ENCODE measurements at regions not wholly inside any gene's neighbourhood (a gene's known extent, or its start where the extent isn't known, plus 50 kb on each side); places are given as distances from the start of the nearest gene placed in this dataset.

DNA sequence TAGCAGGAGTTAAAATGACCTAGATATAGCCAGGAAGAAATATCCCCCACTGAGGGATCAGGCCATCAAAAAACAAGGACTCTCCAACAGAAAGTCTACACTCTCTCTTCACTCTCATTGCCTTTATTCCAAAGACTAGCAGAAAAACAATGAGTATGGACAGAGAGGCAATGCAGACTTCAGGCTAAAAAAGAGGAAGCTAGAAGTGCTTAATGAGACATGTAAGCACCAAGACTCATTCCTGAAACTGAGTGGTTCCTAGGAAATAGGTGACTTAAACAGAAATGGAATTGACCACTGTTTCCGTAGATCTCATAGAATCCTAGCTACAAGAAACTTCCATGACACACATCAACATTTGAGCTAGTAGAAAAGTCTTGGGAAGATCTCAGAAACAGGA is 387.3 kb downstream of the KDM5D start:
- no peak for DNase-seq (ENCODE audit: low spot score)

DNA sequence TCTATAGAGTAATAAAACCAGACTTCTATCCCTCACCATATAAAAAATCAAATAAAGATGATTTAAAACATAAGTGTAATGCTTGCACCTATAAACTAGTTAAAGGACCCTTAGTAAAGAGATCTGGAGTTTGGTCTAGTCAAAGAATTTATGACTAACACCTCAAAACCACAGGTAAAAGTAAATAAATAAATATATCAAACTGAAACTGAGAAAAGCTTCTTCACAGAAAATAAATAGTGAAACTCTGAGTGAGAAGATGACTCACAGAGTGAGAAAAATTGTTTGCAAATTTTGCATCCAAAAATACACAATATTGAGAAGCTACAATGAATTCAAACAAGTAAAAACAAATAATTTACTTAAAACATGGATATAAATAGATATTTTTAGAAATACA is 387.8 kb downstream of the KDM5D start:
- peak; percentile 5 for DNase-seq (ENCODE audit: low spot score)

DNA sequence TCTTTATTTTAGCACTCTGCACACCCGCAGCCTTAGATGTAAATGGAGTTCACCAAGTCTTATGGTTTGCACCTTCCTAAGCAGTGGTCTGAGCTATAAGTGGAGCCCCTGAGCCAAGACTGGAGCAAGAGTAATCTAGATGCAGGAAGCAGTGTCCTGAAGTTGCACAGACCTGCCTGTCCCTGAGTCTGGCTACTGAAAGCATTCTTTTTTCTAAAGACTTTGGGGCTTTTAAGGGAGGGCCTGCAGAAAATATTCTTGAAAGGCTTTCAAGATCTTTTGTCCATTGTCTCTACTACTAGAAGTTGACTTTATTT is 389.7 kb downstream of the KDM5D start:
- no peak for DNase-seq (ENCODE audit: low spot score)

DNA sequence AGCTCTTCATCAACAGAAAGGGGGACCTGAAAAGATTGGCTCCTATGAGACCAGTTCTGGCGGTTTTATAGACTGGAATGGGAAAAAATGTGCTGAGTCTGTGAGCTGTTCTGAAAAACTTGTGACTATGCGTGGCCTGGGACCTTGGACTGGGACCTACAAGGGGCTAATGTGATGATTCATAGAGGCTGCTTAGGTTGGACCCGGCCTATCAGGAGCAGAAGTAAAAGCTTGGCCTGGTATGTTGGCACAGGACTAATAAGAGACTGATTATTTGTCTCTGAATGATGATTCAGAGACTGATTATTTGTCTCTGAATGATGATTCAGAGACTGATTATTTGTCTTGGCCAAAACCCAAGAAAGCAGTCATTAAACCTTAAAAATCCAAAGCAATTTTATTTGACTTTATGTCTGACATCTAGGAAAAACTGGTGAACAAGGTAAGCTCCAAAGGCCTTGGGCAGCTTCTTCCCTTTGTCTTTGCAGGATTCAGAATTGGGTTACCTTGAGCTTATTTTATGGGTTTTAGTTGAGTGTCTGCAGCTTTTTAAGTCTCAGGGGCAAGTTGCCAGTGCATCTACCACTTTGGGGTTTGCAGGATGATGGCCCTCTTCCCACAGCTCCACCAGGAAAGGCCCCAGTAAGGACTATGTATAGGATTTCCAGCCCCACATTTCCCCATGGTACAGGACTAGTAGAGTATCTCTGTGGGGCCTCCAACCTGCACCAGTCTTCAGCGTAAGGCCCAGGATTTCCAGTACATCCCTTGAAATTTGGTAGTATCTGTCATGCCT is 390.3 kb downstream of the KDM5D start:
- DNase-seq (ENCODE audit: low spot score): peak; percentile 89

DNA sequence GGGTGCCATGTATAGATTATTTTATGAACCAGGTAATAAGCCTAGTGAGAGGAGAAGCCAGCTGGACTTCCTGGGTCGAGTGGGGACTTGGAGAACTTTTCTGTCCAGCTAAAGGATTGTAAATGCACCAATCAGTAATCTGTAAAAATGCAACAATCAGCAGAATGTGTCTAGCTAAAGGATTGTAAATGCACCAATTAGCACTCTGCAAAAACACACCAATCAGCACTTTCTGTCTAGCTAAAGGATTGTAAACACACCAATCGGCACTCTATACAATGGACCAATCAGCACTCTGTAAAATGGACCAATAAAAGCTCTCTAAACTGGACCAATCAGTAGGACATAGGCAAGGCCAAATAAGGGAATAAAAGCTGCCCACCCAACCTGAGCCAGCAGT is 392.9 kb downstream of the KDM5D start:
- no peak for DNase-seq (ENCODE audit: low spot score)

DNA sequence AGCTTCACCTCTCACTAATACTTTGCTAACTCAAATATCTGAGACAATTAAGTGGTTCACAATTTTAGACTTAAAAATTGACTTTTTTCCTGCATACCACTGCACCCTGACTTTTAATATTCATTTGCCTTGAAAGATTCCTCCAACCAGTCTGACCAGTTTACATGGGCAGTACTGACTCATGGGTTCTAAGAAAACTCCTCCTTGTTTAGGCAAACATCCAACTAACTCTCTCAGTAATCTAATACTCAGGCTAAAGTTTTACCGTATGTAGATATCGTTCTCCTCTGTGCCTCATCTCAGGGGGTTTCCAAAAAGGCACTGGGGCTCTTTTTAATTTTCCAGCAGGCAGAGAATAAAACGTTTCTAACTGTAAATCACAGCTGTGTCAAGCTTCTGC is 422.8 kb downstream of the KDM5D start:
- DNase-seq (ENCODE audit: low spot score): no peak

DNA sequence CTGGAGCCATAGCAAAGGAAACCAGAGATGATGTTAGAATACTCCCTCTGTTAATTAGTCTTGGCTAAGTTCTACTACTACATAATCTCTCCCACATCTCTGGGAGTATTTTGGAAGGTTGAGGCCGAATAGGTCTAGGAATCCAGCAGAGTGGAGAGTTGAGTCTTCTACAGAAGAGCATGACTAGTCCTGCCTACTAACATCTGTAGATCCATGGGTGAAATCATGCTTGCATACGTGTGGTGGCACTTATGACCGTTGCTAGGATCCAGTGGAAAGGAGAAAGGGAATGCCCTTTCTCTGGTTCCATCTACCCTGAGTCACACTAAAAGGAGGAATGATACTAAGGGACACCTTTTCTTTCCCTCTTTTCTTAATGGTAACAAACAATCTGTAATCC is 425.4 kb downstream of the KDM5D start:
- DNase-seq (ENCODE audit: low spot score): no peak

DNA sequence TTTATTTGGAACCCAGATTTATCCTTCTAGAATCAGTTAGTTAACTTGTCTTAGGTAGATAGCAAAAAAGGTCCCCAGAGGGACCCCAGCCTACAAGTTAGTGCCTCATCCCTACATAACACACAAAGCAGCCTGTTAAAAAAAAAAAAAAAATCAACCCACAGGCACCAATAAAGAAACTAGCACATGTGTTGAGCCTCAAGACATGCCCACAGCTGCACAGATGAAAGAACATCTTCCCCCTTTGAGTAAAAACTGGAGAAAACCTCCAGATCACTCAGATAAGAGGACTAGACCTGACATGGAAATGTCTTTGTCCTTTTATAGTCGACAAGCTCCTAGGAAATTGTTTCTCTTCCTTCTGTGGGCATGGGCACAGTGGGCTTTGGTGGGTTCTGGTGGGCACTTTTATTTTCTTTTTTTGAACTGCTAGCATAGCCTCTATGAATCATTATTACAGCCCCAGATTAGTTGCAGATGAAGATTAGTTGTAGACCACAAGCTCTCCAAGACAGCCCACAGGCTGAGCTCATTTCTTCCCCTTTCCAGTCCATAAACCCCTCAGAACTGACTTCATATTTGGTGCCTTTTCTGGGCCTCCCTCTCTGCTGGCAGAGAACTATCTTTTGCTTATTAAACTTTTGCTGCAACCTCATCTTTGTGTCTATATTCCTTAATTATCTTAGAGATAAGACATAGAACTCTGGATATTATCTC is 427.1 kb downstream of the KDM5D start:
- DNase-seq (ENCODE audit: low spot score): no peak

DNA sequence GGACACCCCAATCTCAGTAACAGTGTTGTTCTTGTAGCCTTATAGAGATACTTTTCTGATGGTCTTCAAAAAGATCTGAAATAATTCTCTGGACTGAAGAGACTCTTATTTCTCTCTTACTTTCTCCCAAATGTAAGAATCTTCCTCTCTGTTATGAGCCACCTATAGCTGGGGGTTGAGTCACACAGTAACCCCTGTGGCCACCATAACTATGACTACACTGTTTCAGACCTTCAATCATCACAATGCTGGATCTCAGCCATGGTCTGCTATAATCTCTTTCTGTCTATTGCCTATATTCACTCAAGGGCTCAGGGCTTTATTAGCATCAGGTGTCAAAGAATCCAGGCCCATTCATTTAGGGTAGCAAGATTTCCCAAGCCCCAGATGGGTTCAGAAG is 436.9 kb downstream of the KDM5D start:
- DNase-seq (ENCODE audit: low spot score): no peak

DNA sequence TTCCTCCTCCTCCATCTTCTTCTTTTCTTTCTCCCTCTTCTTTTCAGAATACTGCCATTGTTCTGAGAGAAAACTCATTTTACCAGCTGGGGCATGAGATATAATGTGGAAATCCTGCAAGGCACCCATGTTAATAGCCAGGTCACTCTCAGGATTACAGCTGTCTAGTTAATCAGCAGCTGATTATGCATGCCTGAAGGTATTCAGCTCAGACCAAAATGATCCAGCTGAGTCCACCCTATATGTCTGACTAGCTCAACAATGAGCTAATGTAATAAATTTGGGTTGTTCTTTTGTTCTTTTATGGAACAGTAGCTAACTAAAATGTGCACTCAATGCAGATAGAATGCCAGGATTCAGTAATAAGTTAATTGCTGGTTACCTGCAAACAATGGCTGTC is 441.4 kb downstream of the KDM5D start:
- no peak for DNase-seq (ENCODE audit: low spot score)

DNA sequence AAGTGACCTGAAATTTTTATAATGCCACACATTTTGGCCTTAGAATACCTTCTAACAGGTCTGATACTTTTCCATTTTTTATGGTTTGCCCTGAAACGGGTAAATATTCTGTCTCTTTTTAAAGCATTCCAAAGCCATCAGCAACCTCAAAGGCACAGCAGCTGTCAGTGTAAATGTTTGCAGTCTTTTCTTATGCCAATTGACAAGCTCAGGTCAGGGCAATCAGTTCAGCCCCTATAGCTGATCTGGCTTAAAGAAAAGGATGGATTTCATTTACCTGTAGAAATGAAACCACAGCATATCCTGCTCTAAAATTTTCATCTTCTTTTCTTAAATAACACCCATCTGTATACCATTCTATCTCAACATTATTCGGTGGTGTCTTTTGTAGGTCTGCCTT is 453.6 kb downstream of the KDM5D start:
- DNase-seq (ENCODE audit: low spot score): no peak

DNA sequence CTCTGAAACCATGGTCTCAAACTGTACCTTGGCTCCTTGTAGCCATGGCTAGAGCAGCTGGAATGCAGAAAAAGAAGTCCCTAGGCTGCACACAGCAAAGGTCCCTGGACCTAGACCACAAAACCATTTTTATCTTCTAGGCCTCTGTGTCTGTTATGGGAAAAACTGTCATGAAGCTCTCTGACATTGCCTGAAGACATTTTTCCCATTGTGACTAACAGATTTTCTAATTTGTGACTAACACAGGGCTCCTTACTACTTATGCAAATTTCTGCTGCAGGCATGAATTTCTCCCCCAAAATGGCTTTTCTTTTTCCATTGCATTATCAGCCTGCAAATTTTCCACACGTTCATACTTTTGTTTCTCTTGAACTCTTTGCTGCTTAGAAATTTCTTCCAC is 470.4 kb downstream of the KDM5D start:
- no peak for DNase-seq (ENCODE audit: low spot score)

DNA sequence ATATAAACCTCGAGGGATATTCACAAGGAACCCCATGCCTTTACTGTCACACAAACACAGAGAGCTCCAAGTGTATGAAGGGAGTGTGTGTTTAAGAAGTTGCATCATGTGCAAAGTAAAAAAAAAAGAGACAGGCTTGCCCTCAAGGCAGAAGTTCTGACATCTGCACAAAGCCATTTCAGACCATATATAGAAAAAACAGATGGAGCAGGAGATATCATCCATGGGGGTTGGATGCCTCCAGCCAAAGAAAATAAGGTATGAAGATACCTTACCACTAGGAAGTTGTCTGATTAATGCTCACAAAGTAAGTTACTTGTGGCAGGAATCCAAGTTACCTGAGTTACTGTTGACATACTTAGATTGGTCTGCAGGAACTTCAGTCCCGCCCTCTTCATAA is 476.2 kb downstream of the KDM5D start:
- no peak for DNase-seq (ENCODE audit: low spot score)

DNA sequence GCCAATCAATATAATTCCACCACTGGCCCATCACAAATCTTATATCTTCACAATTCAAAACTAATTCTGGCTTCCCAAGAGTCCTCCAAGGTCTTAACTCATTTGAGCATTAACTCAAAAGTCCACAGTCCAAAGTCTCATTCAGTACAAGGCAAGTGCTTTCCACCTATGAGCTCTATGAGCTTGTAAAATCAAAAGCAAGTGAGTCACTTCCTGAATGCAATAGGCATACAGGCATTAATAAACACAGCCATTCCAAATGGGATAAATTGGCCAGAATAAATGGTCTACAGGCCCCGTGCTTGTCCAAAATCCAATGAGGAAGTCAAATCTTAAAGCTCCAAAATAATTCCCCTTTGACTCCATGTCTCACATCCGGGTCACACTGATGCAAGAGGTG is 479.1 kb downstream of the KDM5D start:
- DNase-seq (ENCODE audit: low spot score): no peak

DNA sequence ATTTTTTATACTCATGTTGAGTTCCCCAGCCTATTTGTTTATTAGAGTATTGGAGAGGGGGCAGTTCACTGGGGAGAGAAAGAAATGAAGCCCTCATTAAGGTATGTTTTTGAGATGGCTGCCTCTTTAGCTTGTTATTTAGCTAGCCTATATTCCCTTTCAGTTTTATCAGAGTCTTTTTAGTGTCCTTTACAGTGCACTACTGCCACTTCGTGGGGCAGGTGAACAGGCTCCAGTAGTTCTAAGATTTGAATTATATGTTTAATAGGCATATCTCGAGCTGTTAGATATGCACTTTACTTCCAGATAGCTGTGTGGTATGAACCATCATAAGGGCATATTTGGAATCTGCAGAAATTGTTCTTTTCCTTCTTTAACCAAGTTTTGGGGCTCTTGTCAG is 482.2 kb downstream of the KDM5D start:
- DNase-seq (ENCODE audit: low spot score): no peak

DNA sequence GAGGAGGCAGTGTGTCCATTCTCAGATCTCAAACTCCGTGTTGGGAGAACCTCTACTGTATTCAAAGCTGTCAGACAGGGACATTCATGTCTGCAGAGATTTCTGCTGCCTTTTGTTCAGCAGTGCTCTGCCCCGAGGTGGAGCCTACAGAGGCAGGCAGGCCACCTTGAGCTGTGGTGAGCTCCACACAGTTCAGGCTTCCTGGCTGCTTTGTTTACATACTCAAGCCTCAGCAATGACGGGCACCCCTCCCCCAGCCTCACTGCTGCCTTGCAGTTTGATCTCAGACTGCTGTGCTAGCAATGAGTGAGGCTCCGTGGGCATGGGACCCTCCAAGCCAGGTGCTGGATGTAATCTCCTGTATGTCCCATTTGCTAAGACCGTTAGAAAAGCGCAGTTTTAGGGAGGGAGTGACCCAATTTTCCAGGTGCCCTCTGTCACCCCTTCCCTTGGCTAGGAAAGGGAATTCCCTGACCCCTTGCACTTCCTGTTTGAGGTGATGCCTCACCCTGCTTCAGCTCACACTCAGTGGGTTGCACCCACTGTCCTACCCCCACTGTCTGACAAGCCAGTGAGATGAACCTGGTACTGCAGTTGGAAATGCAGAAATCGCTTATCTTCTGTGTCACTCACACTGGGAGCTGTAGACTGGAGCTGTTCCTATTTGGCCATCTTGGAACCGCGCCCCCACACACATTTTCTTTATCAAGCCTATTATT is 458.9 kb upstream of the HSFY2 start:
- DNase-seq (ENCODE audit: low spot score): no peak

DNA sequence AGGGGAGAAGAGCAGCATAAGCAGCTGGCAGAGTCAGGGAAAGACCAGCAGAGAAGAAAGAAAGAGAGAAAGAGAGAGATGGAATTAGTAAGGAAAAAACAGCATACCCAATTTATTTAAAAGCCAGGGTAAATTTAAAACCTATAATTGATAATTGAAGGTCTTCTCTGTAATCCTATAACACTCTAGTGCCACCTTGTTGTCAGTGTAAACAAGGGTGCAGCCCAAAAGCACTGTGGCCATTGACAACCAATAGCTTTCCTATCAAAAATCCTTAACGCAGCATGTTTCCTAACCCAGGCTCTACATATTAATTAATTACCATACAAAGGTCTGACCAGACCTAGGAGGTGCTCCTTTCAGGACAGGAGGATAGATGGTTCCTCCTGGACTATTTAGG is 447.2 kb upstream of the HSFY2 start:
- DNase-seq (ENCODE audit: low spot score): no peak

DNA sequence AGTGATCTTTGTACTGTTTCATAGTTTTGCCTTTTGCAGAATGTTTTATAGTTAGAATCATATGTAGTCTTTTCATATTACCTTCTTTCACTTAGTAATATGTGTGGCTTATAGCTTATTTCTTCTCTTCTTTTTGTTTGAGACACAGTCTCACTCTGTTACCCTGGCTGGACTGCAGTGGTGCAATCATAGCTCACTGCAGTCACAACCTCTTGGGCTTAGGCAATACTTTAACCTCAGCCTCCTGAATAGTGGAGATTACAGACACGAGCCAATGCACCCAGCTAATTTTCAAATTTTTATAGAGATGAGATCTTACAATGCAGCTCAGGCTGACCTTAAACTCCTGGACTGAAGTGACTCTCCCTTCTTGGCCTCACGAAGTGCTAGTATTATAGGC is 435.4 kb upstream of the HSFY2 start:
- no peak for DNase-seq (ENCODE audit: low spot score)

DNA sequence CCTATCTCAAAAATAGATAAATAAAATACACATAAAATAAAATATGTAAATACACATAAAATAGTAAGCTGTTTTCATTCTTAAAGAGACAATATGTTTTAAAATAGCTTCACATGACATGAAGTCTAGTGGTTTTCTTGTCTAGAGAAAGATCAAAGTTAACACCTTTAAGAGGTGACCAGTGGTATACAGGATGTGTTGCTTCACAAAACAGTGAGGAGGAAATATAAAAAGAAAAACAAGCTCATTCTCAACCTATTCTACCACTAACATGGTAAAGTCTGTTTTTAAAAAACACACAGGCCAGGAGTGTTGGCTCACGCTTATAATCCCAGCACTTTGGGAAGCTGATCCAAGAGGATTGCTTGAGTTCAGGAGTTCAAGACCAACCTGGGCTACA is 433.5 kb upstream of the HSFY2 start:
- DNase-seq (ENCODE audit: low spot score): no peak

DNA sequence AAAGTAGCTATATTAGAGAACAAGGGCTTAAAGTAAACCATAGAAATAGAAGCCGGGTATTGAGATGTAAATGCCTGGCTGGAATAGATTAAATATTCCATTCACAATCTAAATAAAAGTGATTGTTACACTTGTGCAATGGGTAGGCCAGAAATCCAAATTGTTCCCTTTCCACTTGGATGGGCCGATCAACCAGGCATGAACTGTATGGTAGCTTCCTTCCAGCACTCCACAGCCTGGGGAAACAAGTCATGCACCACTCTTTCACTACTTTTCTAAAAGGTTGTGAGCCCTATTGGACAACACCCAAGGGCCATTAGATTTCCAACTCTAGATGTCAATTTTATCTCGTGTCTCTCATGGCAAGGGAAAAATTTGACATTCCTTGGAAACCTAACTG is 407.3 kb upstream of the HSFY2 start:
- no peak for DNase-seq (ENCODE audit: low spot score)

DNA sequence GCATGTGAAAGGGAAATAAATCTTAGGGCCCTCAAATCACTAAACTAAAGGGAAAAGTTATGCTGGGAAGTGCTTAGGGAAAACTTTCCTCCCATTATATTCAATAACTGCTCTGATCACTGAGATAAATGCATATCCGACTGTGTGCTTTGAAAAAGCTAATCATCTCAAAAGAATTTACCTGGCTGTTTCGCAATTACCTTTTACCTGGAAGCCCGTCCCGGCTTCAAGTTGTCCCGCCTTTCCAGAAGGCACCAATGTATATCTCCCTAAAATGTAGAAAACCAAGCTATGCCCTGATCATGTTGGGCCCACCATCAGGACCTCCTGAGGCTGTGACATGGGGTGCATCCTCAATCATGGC is 394.6 kb upstream of the HSFY2 start:
- no peak for DNase-seq (ENCODE audit: low spot score)

DNA sequence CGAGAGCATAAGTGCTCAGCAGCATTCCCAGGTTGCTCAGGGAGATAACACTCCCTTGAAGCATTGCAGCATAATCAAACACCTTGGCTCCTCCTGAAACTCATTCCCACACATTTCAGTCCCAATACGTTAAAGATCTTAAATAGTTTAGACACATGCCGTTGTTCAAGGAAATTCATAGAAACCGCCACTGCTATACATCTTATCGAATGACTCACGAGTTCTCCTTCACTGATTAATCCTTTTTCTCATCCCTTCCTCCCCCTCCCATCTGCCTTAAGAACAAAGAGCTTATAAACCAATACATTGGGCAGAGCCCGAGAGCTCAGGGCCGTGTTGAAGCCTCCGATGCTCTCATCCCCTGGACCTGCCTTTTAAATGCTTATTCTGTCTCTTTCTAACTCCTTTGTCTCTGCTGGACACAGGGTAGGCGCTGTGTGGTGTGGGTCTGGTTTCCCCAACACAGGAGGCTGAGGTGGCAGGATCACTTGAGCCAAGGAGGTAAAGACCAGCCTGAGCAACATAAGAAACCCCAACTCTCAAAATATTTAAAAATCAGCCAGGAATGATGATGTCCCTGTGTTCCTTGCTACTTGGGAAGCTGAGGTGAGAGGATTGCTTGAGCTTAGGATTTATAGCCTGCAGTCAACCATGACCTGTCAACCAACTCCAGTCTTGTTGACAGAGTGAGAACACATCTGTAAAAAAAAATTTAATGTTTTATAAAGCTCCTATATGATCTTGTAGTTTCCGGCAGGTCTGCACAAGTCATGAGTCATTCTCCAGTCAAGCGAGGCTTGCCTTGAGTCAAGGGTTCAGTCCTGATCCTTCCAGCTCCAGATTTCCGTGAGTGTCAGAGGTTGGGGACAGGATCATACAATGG is 394.0 kb upstream of the HSFY2 start:
- no peak for DNase-seq (ENCODE audit: low spot score)

Data from A172 (cell line).